Skin of body (tissue), 1 donor: ENCODE measurements at regions not wholly inside any gene's neighbourhood (a gene's known extent, or its start where the extent isn't known, plus 50 kb on each side); places are given as distances from the start of the nearest gene placed in this dataset.

Experiments used
- DNase-seq: peaks from one replicate; lab custom pipeline; 2025; lab: John Stamatoyannopoulos, UW

- DNase-seq = no peak
These were observed 194.4 kb downstream of the SLIT2 start for GRCh38 chr4:20445933-20446723.

GRCh38 chr4:20447103-20447502 is 195.4 kb downstream of the SLIT2 start:
- no peak for DNase-seq

- no peak for DNase-seq
These were observed 200.3 kb downstream of the SLIT2 start for GRCh38 chr4:20451986-20452385.

- no peak for DNase-seq
These were observed 202.8 kb downstream of the SLIT2 start for GRCh38 chr4:20454515-20454914.

- no peak for DNase-seq
These were observed 204.7 kb downstream of the SLIT2 start for GRCh38 chr4:20456407-20456806.

GRCh38 chr4:20462426-20463175 is 210.9 kb downstream of the SLIT2 start:
- no peak for DNase-seq

GRCh38 chr4:20463176-20463430 is 211.4 kb downstream of the SLIT2 start:
- no peak for DNase-seq

GRCh38 chr4:20464381-20464780 is 212.7 kb downstream of the SLIT2 start:
- no peak for DNase-seq

GRCh38 chr4:20474119-20474518 is 222.4 kb downstream of the SLIT2 start:
- DNase-seq = no peak

- DNase-seq = no peak
These were observed 221.8 kb upstream of the PACRGL start for GRCh38 chr4:20478412-20478811.

- DNase-seq = no peak
These were observed 219.9 kb upstream of the PACRGL start for GRCh38 chr4:20480165-20480947.

- no peak for DNase-seq
These were observed 216.8 kb upstream of the PACRGL start for GRCh38 chr4:20483416-20483815.

GRCh38 chr4:20486433-20486832 is 213.8 kb upstream of the PACRGL start:
- no peak for DNase-seq

- DNase-seq = no peak
These were observed 212.8 kb upstream of the PACRGL start for GRCh38 chr4:20487446-20487845.

GRCh38 chr4:20487852-20488251 is 212.4 kb upstream of the PACRGL start:
- no peak for DNase-seq

GRCh38 chr4:20490734-20491133 is 209.5 kb upstream of the PACRGL start:
- no peak for DNase-seq

- no peak for DNase-seq
These were observed 206.4 kb upstream of the PACRGL start for GRCh38 chr4:20493761-20494353.

- no peak for DNase-seq
These were observed 204.2 kb upstream of the PACRGL start for GRCh38 chr4:20496068-20496467.

GRCh38 chr4:20504146-20504545 is 196.1 kb upstream of the PACRGL start:
- no peak for DNase-seq

GRCh38 chr4:20505927-20506326 is 194.3 kb upstream of the PACRGL start:
- no peak for DNase-seq

GRCh38 chr4:20506827-20507226 is 193.4 kb upstream of the PACRGL start:
- no peak for DNase-seq

- DNase-seq = no peak
These were observed 190.9 kb upstream of the PACRGL start for GRCh38 chr4:20509315-20509714.
